CD14-positive monocyte (primary cell): ENCODE measurements at regions not wholly inside any gene's neighbourhood (a gene's known extent, or its start where the extent isn't known, plus 50 kb on each side); places are given as distances from the start of the nearest gene placed in this dataset.

Experiments used
- DNase-seq, 3 donors: peaks; one replicate each; pipeline ENCODE4 v3.0.0-alpha.2; 2011 to 2022
- H2AFZ ChIP-seq: 2 replicates; pipeline ENCODE4 v1.6.0; 2012; ENCODE audit warnings: mild to moderate bottlenecking, low read depth, low read length, inconsistent platforms; ENCODE audit not compliant: insufficient read depth, poor library complexity, severe bottlenecking
- H3K27ac ChIP-seq, 2 donors: 1 replicate in 1 of 2; 2 replicates in 1 of 2; pipeline ENCODE4 v1.5.1; 2012 to 2013; ENCODE audit warnings: low read length in 2 of 2, control low read depth in 1 of 2, inconsistent platforms in 1 of 2, low read depth in 1 of 2, mild to moderate bottlenecking in 1 of 2
- H3K27me3 ChIP-seq, 2 donors: one replicate each; pipeline versions ENCODE4 v1.6.0 to v1.6.1; 2011 to 2013; ENCODE audit warnings: low read length in 2 of 2; ENCODE audit not compliant: control insufficient read depth in 2 of 2, insufficient read depth in 2 of 2
- H3K36me3 ChIP-seq, 2 donors: replicated peaks in 1 of 2; 1 replicate in 1 of 2; 2 replicates in 1 of 2; pipeline versions ENCODE4 v1.5.1 to v1.6.1; 2012 to 2013; ENCODE audit warnings: low read length in 2 of 2, control low read depth in 1 of 2, inconsistent platforms in 1 of 2, mild to moderate bottlenecking in 1 of 2; ENCODE audit not compliant: insufficient read depth in 2 of 2, control insufficient read depth in 1 of 2
- H3K4me1 ChIP-seq, 2 donors: 1 replicate in 1 of 2; 2 replicates in 1 of 2; pipeline versions ENCODE4 v1.5.1 to v1.6.1; 2012 to 2013; ENCODE audit warnings: low read length in 2 of 2, control low read depth in 1 of 2, inconsistent platforms in 1 of 2, mild to moderate bottlenecking in 1 of 2, moderate library complexity in 1 of 2; ENCODE audit not compliant: insufficient read depth in 2 of 2, control insufficient read depth in 1 of 2
- H3K4me2 ChIP-seq: replicated peaks from 2 replicates; pipeline ENCODE3; 2012; ENCODE audit warnings: low read length, moderate library complexity, mild to moderate bottlenecking; ENCODE audit not compliant: poor library complexity, severe bottlenecking; ENCODE audit errors: extremely low read depth
- H3K4me3 ChIP-seq, 3 experiments: fragments of 200-600 bp in 1 of 3; sonication (generic) in 1 of 3; replicated peaks in 1 of 3; 1 replicate in 2 of 3; 2 replicates in 1 of 3; pipeline ENCODE4 v1.5.1; 2011 to 2013; ENCODE audit warnings: low read length in 3 of 3, mild to moderate bottlenecking in 3 of 3, control low read depth in 2 of 3, low read depth in 2 of 3, inconsistent platforms in 1 of 3, moderate library complexity in 1 of 3
- H3K79me2 ChIP-seq: 2 replicates; pipeline ENCODE4 v1.6.0; 2012; ENCODE audit warnings: mild to moderate bottlenecking, control low read depth, inconsistent platforms, low read length, moderate library complexity; ENCODE audit not compliant: insufficient read depth
- H3K9ac ChIP-seq: 2 replicates; pipeline ENCODE4 v1.6.0; 2017; ENCODE audit warnings: low read length, mild to moderate bottlenecking; ENCODE audit not compliant: insufficient read depth, poor library complexity, severe bottlenecking
- H3K9me3 ChIP-seq, 2 donors: replicated peaks in 1 of 2; 1 replicate in 1 of 2; 2 replicates in 1 of 2; pipeline versions ENCODE4 v1.5.1 to v1.6.1; 2012 to 2013; ENCODE audit warnings: low read length in 2 of 2, control low read depth in 1 of 2; ENCODE audit not compliant: control insufficient read depth in 1 of 2, insufficient read depth in 1 of 2
- H4K20me1 ChIP-seq: 2 replicates; pipeline ENCODE4 v1.6.0; 2012; ENCODE audit warnings: mild to moderate bottlenecking, low read length, control low read depth, moderate library complexity; ENCODE audit not compliant: insufficient read depth
- H3K27ac Mint-ChIP-seq, 7 donors: one replicate each; pipeline ENCODE4 v1.8.0; 2020; ENCODE audit warnings: mild to moderate bottlenecking in 7 of 7, mixed read lengths in 7 of 7, moderate library complexity in 6 of 7, inconsistent platforms in 2 of 7
- H3K27me3 Mint-ChIP-seq, 3 donors: one replicate each; pipeline ENCODE4 v1.8.0; 2021 to 2022; ENCODE audit warnings: low read depth in 3 of 3, mild to moderate bottlenecking in 3 of 3, mixed read lengths in 3 of 3, moderate library complexity in 3 of 3, inconsistent platforms in 1 of 3
- H3K36me3 Mint-ChIP-seq, 2 donors: one replicate each; pipeline ENCODE4 v1.8.0; 2020; ENCODE audit warnings: mixed read lengths in 2 of 2, inconsistent platforms in 1 of 2, mild to moderate bottlenecking in 1 of 2
- H3K4me1 Mint-ChIP-seq: one replicate; pipeline ENCODE4 v1.8.0; 2020; ENCODE audit warnings: mild to moderate bottlenecking, mixed read lengths
- H3K4me3 Mint-ChIP-seq, 2 donors: one replicate each; pipeline ENCODE4 v1.8.0; 2020; ENCODE audit warnings: mild to moderate bottlenecking in 2 of 2, mixed read lengths in 2 of 2, moderate library complexity in 1 of 2
- H3K9me3 Mint-ChIP-seq, 7 donors: one replicate each; pipeline ENCODE4 v1.8.0; 2020 to 2022; ENCODE audit warnings: mixed read lengths in 7 of 7, mild to moderate bottlenecking in 6 of 7, moderate library complexity in 6 of 7, inconsistent platforms in 2 of 7
- CTCF ChIP-seq: fragments of 200-600 bp; IDR thresholded peaks from one replicate; pipeline ENCODE4 v1.8.0; 2022; ENCODE audit warnings: antibody characterized with exemption, mild to moderate bottlenecking
- WGBS: methylation state at CpG from one replicate; pipeline ENCODE4 v1.1.5; 2013; ENCODE audit warnings: missing lambda C conversion rate; ENCODE audit not compliant: insufficient coverage; 5-methylcytosine and 5-hydroxymethylcytosine counted together
- intact Hi-C, 2 donors: fragments of 100-400 bp; cut with micrococcal nuclease; formaldehyde crosslinking; loops; one replicate each; pipeline versions ENCODE4 v1.15.0 to v1.15.1; 2023

GRCh38 chr3:104368760-104369159 lies 997.9 kb upstream of the ALCAM start:
- H3K4me3 Mint-ChIP-seq = no peak overlapping the region
- intact Hi-C loops = no loop called here
- no peak for DNase-seq
- H3K27me3 Mint-ChIP-seq = peaks cover 0 to 1% (median 1%) of the 10 kb centered on the region in 3 donors
- H3K36me3 Mint-ChIP-seq = no peaks in the 10 kb centered on the region
- no peak for TF ChIP-seq CTCF
- H3K27ac ChIP-seq = no peak overlapping the region
- peaks cover 0 to 9% (median 2%) of the 10 kb centered on the region in 7 donors for H3K9me3 Mint-ChIP-seq
- no peaks in the 10 kb centered on the region for H4K20me1 ChIP-seq
- no peaks in the 10 kb centered on the region for H3K79me2 ChIP-seq
- H3K4me1 ChIP-seq = no peaks in the 10 kb centered on the region
- no peak overlapping the region for H3K4me3 ChIP-seq
- no peak overlapping the region for H3K9ac ChIP-seq
- no peak overlapping the region for H3K4me2 ChIP-seq
- peaks cover 0 to 3% of the 10 kb centered on the region in 2 donors for H3K9me3 ChIP-seq
- no peak overlapping the region for H2AFZ ChIP-seq
- no peak overlapping the region for H3K27ac Mint-ChIP-seq
- no peaks in the 10 kb centered on the region for H3K27me3 ChIP-seq
- H3K4me1 Mint-ChIP-seq = no peaks in the 10 kb centered on the region
- H3K36me3 ChIP-seq = no peaks in the 10 kb centered on the region

- DNase-seq = no peak
- no peak for TF ChIP-seq CTCF
- Histone ChIP-seq H3K4me1 (no peaks in the 10 kb centered on the region), H4K20me1 (no peaks in the 10 kb centered on the region), H3K27me3 (no peaks in the 10 kb centered on the region), H3K4me3 (no peak overlapping the region), H2AFZ (no peak overlapping the region), H3K36me3 (no peaks in the 10 kb centered on the region), H3K4me2 (no peak overlapping the region), H3K9me3 (peaks cover 0 to 6% of the 10 kb centered on the region in 2 donors), H3K79me2 (no peaks in the 10 kb centered on the region), H3K9ac (no peak overlapping the region), H3K27ac (no peak overlapping the region)
- Mint-ChIP-seq H3K36me3 (no peaks in the 10 kb centered on the region), H3K27ac (no peak overlapping the region), H3K9me3 (peaks cover 1 to 5% (median 3%) of the 10 kb centered on the region in 7 donors), H3K27me3 (no peaks in the 10 kb centered on the region), H3K4me1 (no peaks in the 10 kb centered on the region), H3K4me3 (no peak overlapping the region)
- 33% methylated on average over 3 of the region's 3 CpGs for WGBS
- intact Hi-C loops = no loop called here
Observed at GRCh38 chr3:104385421-104385820, 981.3 kb upstream of the ALCAM start.
